Adrenal gland (tissue), 9 donors: ENCODE measurements at regions not wholly inside any gene's neighbourhood (a gene's known extent, or its start where the extent isn't known, plus 50 kb on each side); places are given as distances from the start of the nearest gene placed in this dataset.

ENCODE experiments used
- DNase-seq, 7 donors: peaks; one replicate each; pipeline ENCODE4 v3.0.0-alpha.2; 2019 to 2020
- H3K27ac ChIP-seq, 5 donors: fragments of 200-600 bp; sonication (generic) in 4 of 5; 1 replicate in 3 of 5; 2 replicates in 2 of 5; pipeline versions ENCODE4 v1.5.1 to v1.8.0; 2016 to 2020; ENCODE audit warnings: mild to moderate bottlenecking in 1 of 5
- H3K27me3 ChIP-seq: fragments of 200-600 bp; 2 replicates; pipeline ENCODE4 v1.8.0; 2021
- H3K36me3 ChIP-seq, 2 donors: fragments of 200-600 bp; replicated peaks in 1 of 2; 1 replicate in 1 of 2; 2 replicates in 1 of 2; pipeline versions ENCODE4 v1.5.1 to v1.8.0; 2018 to 2022
- H3K4me1 ChIP-seq, 2 donors: fragments of 200-600 bp; replicated peaks in 1 of 2; 1 replicate in 1 of 2; 2 replicates in 1 of 2; pipeline versions ENCODE4 v1.5.1 to v1.8.0; 2018 to 2021
- H3K4me3 ChIP-seq, 4 donors: fragments of 200-600 bp; sonication (generic) in 3 of 4; one replicate each; pipeline ENCODE4 v1.5.1; 2016 to 2018
- H3K9me3 ChIP-seq, 3 donors: fragments of 200-600 bp; sonication (generic) in 1 of 3; replicated peaks in 1 of 3; 1 replicate in 2 of 3; 2 replicates in 1 of 3; pipeline versions ENCODE4 v1.5.1 to v1.8.0; 2016 to 2021
- CTCF ChIP-seq, 6 experiments: fragments of 450-650 bp in 4 of 6; fragments of 200-600 bp in 2 of 6; sonication (generic) in 1 of 6; IDR thresholded peaks; 1 replicate in 5 of 6; 2 replicates in 1 of 6; pipeline versions ENCODE4 v1.5.1 to v1.8.0; 2016 to 2021; ENCODE audit warnings: antibody characterized with exemption in 6 of 6, mild to moderate bottlenecking in 2 of 6, moderate library complexity in 1 of 6
- POLR2A ChIP-seq, 2 donors: fragments of 450-650 bp; IDR thresholded peaks; one replicate each; pipeline ENCODE4 v1.6.1; 2017; ENCODE audit warnings: antibody characterized with exemption in 2 of 2, mild to moderate bottlenecking in 2 of 2, moderate library complexity in 1 of 2
- WGBS, 4 donors: extraction: QIAGEN DNeasy Blood & Tissue Kit in 2 of 4; methylation state at CpG; one replicate each; pipeline versions ENCODE4 v1.1.5 to v1.1.7; 2013 to 2017; 5-methylcytosine and 5-hydroxymethylcytosine counted together
- intact Hi-C, 2 donors: fragments of 100-400 bp; cut with DNase I; formaldehyde crosslinking; loops; one replicate each; pipeline versions ENCODE4 v1.14.1 to v1.15.0; 2022 to 2023
- donor health status: healthy with polysubstance abuse.
- donor health status: Bipolar disorder and iron deficiency.
- donor health status: DM: yes; HTN: yes; CAD: no.
- donor health status: DM: no; HTN: no; CAD: no.
- donor health status: DM: no; HTN: no; CAD: no.

DNA sequence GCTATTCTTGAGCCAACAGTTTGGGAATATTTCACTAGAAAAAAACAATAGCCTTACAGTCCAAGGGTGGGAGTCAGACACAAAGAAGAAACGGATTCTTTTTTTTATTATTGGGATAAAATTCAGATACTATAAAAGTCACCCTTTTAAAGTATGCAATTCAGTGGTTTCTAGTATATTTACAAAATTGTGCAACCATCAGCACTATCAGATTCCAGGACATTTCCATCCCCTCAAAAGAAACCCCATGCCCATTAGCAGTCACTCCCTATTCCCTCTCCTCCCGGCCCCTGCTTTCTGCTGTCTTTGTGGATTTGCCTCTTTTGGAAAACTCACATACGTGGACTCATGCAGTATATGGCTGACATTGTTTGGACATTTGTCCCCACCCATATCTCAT, 134.4 kb downstream of the C16orf95 start:
- Histone ChIP-seq H3K27ac (no peak overlapping the region), H3K4me3 (no peak overlapping the region), H3K9me3 (no peaks in the 10 kb centered on the region), H3K27me3 (no peaks in the 10 kb centered on the region), H3K4me1 (no peaks in the 10 kb centered on the region), H3K36me3 (no peaks in the 10 kb centered on the region)
- WGBS, 4 donors, result 71 to 83% (median 76%) methylated on average over 3 of the region's 3 CpGs
- no peak for DNase-seq
- no peak for TF ChIP-seq CTCF (IDR thresholded peaks at IDR 0.05)
- intact Hi-C loops, result no loop called here

- no peak overlapping the region for H3K27ac ChIP-seq
- intact Hi-C loops, result no loop called here
- no peaks in the 10 kb centered on the region for H3K36me3 ChIP-seq
- no peak for TF ChIP-seq CTCF (IDR thresholded peaks at IDR 0.05)
- no peak for TF ChIP-seq POLR2A (IDR thresholded peaks at IDR 0.05)
- no peaks in the 10 kb centered on the region for H3K9me3 ChIP-seq
- 87 to 89% (median 88%) methylated on average over 5 to 10 of the region's 10 CpGs for WGBS, 4 donors
- no peaks in the 10 kb centered on the region for H3K27me3 ChIP-seq
- no peak for DNase-seq
- no peak overlapping the region for H3K4me3 ChIP-seq
- no peaks in the 10 kb centered on the region for H3K4me1 ChIP-seq
Observed at GRCh38 chr16:87183647-87184046, 133.5 kb downstream of the C16orf95 start.

GRCh38 chr16:87185308-87185707, 131.9 kb downstream of the C16orf95 start:
- DNase-seq, result no peak
- H3K4me3 ChIP-seq, result no peak overlapping the region
- no peak for TF ChIP-seq POLR2A (IDR thresholded peaks at IDR 0.05)
- no peak for TF ChIP-seq CTCF (IDR thresholded peaks at IDR 0.05)
- H3K36me3 ChIP-seq, result no peaks in the 10 kb centered on the region
- whole genome bisulfite sequencing, 4 donors, result 78 to 80% (median 79%) methylated on average over 8 of the region's 8 CpGs
- intact Hi-C loops, result no loop called here
- no peaks in the 10 kb centered on the region for H3K4me1 ChIP-seq
- H3K27ac ChIP-seq, result no peak overlapping the region
- H3K27me3 ChIP-seq, result no peaks in the 10 kb centered on the region
- no peaks in the 10 kb centered on the region for H3K9me3 ChIP-seq

- intact Hi-C loops, result no loop called here
- WGBS, 4 donors, result 88 to 92% (median 89%) methylated on average over 13 to 19 of the region's 19 CpGs
- no peak for DNase-seq
Observed at GRCh38 chr16:87185983-87186382, 131.2 kb downstream of the C16orf95 start.

More at GRCh38 chr16:87185983-87186382, 131.2 kb downstream of the C16orf95 start:
- Histone ChIP-seq H3K27me3 (no peaks in the 10 kb centered on the region), H3K9me3 (no peaks in the 10 kb centered on the region), H3K4me1 (no peaks in the 10 kb centered on the region), H3K36me3 (no peaks in the 10 kb centered on the region), H3K27ac (no peak overlapping the region), H3K4me3 (no peak overlapping the region)
- no peak for TF ChIP-seq CTCF (IDR thresholded peaks at IDR 0.05)
- no peak for TF ChIP-seq POLR2A (IDR thresholded peaks at IDR 0.05)
